ENCODE measurements at regions not wholly inside any gene's neighbourhood (a gene's known extent, or its start where the extent isn't known, plus 50 kb on each side); places are given as distances from the start of the nearest gene placed in this dataset.
"Not testable (repeated sequence)": the region's sequence is repeated elsewhere in the genome, so short reads cannot be mapped to it uniquely, and the experiment has no call there.

DNA sequence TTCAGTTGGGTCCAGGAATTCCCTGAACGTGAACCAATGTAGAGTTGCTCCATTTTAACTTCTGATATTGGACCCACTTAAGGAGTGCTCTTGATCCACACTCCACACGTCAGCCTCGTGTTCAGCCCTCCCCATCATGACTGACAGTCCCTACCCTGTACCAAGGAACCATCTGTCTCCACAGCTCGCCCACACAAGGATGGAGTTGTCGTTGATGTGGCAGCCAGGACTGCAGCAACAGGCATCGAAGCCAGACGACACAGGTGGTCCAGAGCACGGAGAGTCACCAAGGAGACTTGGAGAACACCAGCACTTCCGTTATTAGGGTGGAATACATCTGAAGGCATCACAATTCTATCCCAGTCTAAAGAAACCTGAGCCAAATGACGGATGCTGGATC lies 472.1 kb upstream of the NR3C2 start:
- Histone ChIP-seq H3K4me3 (no peak overlapping the region), H3K36me3 (no peaks in the 10 kb centered on the region), H3K9me3 (no peaks in the 10 kb centered on the region), H3K27me3 (no peaks in the 10 kb centered on the region), H3K4me1 (no peaks in the 10 kb centered on the region), H3K27ac (no peak overlapping the region)
- DNase-seq = no peak
- TF ChIP-seq, protein P1, sequence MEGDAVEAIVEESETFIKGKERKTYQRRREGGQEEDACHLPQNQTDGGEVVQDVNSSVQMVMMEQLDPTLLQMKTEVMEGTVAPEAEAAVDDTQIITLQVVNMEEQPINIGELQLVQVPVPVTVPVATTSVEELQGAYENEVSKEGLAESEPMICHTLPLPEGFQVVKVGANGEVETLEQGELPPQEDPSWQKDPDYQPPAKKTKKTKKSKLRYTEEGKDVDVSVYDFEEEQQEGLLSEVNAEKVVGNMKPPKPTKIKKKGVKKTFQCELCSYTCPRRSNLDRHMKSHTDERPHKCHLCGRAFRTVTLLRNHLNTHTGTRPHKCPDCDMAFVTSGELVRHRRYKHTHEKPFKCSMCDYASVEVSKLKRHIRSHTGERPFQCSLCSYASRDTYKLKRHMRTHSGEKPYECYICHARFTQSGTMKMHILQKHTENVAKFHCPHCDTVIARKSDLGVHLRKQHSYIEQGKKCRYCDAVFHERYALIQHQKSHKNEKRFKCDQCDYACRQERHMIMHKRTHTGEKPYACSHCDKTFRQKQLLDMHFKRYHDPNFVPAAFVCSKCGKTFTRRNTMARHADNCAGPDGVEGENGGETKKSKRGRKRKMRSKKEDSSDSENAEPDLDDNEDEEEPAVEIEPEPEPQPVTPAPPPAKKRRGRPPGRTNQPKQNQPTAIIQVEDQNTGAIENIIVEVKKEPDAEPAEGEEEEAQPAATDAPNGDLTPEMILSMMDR (IDR thresholded peaks at IDR 0.05) = no peak
- TF ChIP-seq POLR2A (IDR thresholded peaks at IDR 0.05) = no peak
- intact Hi-C loops (cut with DNase I) = no loop called here
- 76 to 82% methylated on average over 8 to 9 of the region's 10 CpGs for WGBS, 2 donors

DNA sequence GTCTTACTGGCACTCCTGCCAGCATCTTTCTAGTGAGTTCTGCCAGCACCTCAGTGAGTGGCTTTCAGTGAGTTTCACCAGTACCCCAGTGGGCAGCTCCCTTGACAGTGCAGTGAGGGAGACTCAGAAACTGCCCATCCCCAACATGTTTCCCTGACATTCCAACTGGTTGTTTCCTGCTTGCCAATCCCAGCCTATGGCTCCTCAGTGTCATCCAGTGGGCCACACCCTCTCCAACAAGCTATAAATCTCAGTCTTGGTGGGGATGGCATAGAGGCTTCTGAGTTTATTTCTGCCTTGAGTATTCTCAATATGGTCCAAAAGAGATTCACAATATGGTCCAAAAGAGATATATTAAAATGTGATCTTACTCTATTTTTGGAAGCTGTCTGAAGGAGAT lies 461.2 kb upstream of the NR3C2 start:
- no peak overlapping the region for H3K27ac ChIP-seq
- H3K36me3 ChIP-seq = no peaks in the 10 kb centered on the region
- no peaks in the 10 kb centered on the region for H3K4me1 ChIP-seq
- no peaks in the 10 kb centered on the region for H3K27me3 ChIP-seq
- no peak for DNase-seq
- intact Hi-C loops (cut with DNase I) = no loop called here
- no peak overlapping the region for H3K4me3 ChIP-seq
- TF ChIP-seq, protein P1 (IDR thresholded peaks at IDR 0.05) = no peak
- no peak for TF ChIP-seq POLR2A (IDR thresholded peaks at IDR 0.05)
- H3K9me3 ChIP-seq = peaks cover 0 to 10% (median 6%) of the 10 kb centered on the region in 3 donors

DNA sequence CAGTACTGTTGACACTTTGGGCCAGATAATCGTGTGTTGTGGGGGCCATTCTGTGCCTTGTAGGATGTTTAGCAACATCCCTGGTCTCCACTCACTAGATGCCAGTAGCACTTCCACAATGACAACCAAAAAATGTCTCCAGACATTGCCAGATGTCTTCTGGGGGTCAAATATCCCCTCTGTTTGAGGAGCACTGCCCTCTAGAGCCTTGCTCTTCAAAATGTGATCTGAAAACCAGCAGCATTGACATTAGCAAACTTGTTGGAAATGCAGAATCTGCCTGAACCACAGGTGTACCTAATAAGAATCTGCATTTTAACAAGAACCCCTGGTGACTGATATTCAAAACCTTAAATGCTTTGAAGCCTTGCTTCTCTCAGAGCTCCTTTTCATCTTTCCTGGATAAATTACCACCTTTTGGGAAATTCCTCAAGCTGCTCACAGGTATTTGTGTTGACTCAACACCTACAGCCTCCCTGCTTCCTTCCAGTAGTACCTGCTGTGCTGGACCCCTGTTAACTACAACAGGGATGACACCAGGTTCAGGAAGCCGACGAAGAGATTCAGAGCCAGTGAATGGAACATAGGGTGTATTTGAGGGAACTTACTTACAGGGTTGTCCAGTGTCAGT lies 459.0 kb upstream of the NR3C2 start:
- TF ChIP-seq, protein P1 (IDR thresholded peaks at IDR 0.05) = no peak
- TF ChIP-seq POLR2A (IDR thresholded peaks at IDR 0.05) = no peak
- Histone ChIP-seq H3K27me3 (no peaks in the 10 kb centered on the region), H3K36me3 (no peaks in the 10 kb centered on the region), H3K27ac (no peak overlapping the region), H3K4me3 (no peak overlapping the region), H3K9me3 (peaks cover 0 to 23% (median 17%) of the 10 kb centered on the region in 3 donors), H3K4me1 (no peaks in the 10 kb centered on the region)
- WGBS, 2 donors = 26 to 66% methylated on average over 1 to 3 of the region's 3 CpGs
- no peak for DNase-seq
- intact Hi-C loops (cut with DNase I) = no loop called here

DNA sequence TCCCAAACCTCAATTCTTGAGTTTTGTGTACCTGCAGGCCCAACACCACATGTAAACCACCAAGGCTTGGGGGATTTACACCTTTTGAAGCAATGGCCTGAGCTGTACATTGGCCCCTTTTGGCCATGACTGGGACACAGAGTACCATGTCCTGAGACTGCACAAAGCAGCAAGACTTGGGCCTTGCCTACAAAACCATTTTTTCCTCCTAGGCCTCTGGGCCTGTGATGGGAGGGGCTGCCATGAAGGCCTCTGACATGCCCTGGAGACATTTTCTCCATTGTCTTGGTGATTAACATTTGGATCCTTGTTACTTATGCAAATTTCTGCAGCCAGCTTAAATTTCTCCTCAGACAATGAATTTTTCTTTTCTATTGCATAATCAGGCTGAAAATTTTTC lies 455.9 kb upstream of the NR3C2 start:
- H3K27ac ChIP-seq; H3K36me3 ChIP-seq; DNase-seq; H3K27me3 ChIP-seq; H3K4me3 ChIP-seq; H3K4me1 ChIP-seq; intact Hi-C loops (cut with DNase I): not testable (repeated sequence)
- peaks cover 0 to 23% (median 17%) of the 10 kb centered on the region in 3 donors for H3K9me3 ChIP-seq

DNA sequence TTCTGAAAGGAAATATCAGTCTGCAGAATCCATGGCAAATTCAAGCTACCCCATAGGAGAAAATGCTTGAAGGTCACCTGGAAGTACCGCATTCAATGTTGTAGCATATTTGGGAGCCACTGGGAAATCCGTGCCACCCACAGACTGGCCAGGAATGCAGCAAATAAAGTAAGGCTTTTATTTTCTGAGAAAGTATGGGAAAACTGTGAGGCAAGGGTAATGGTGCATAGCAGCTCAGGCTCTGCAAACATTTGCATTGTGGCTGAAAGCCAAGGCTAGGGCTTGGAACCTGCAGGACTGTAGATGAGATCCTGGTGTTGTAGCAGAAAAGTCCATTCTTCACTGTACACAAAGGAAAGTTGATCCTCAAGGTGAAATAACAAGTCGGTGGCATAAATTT lies 450.9 kb upstream of the NR3C2 start:
- intact Hi-C loops (cut with DNase I) = no loop called here
- DNase-seq = no peak
- H3K4me3 ChIP-seq = no peak overlapping the region
- no peak overlapping the region for H3K27ac ChIP-seq
- 37 to 41% methylated on average over 3 of the region's 3 CpGs for WGBS, 2 donors
- TF ChIP-seq, protein P1 (IDR thresholded peaks at IDR 0.05) = no peak
- TF ChIP-seq POLR2A (IDR thresholded peaks at IDR 0.05) = no peak
- H3K9me3 ChIP-seq = peaks cover 0 to 11% (median 8%) of the 10 kb centered on the region in 3 donors
- H3K27me3 ChIP-seq = no peaks in the 10 kb centered on the region
- H3K4me1 ChIP-seq = peaks cover 0 to 12% (median 0%) of the 10 kb centered on the region in 3 donors
- no peaks in the 10 kb centered on the region for H3K36me3 ChIP-seq

DNA sequence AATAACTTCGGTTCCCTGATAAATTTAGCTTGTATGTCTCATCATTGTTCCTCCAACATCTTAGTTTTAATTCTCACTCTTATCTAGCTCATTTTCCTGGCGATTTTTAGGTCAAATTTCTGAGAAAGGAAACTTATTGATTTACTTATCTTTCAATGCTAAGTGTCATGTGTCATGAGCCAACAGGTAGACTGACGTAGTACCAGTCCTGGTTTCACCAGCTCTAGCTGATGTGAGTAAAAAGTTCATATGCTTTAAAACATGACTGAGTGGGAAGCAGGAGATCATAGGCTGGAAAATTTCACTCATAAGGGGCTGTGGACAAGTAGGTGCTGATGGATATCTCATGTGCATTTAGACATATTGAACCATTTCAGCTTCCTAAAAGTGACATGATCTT lies 441.7 kb upstream of the NR3C2 start:
- Histone ChIP-seq H3K27me3 (no peaks in the 10 kb centered on the region), H3K4me3 (no peak overlapping the region), H3K9me3 (no peaks in the 10 kb centered on the region), H3K4me1 (no peaks in the 10 kb centered on the region), H3K36me3 (no peaks in the 10 kb centered on the region), H3K27ac (no peak overlapping the region)
- DNase-seq = no peak
- intact Hi-C loops (cut with DNase I) = no loop called here
- no peak for TF ChIP-seq POLR2A (IDR thresholded peaks at IDR 0.05)
- TF ChIP-seq, protein P1 (IDR thresholded peaks at IDR 0.05) = no peak
- 62 to 75% methylated on average over 3 of the region's 3 CpGs for WGBS, 2 donors

All from esophagus squamous epithelium (tissue), 5 donors.